Cardiac fibroblast (primary cell): ENCODE measurements at regions not wholly inside any gene's neighbourhood (a gene's known extent, or its start where the extent isn't known, plus 50 kb on each side); places are given as distances from the start of the nearest gene placed in this dataset.

ENCODE experiments used
- DNase-seq, 2 donors: peaks; one replicate each; pipeline versions ENCODE4 v3.0.0 to v3.0.0-alpha.2; 2010; ENCODE audit warnings: low read depth in 2 of 2
- H3K4me3 ChIP-seq, 2 donors: replicated peaks in 1 of 2; 1 replicate in 1 of 2; 2 replicates in 1 of 2; pipeline ENCODE4 v1.5.1; 2011; ENCODE audit warnings: low read depth in 2 of 2, low read length in 2 of 2, mild to moderate bottlenecking in 2 of 2, moderate library complexity in 1 of 2
- TF ChIP-seq, protein P1 (sequence below): IDR thresholded peaks from one replicate; pipeline ENCODE4 v1.5.1; 2011; ENCODE audit warnings: low read depth, mild to moderate bottlenecking, low read length, inconsistent platforms

DNA sequence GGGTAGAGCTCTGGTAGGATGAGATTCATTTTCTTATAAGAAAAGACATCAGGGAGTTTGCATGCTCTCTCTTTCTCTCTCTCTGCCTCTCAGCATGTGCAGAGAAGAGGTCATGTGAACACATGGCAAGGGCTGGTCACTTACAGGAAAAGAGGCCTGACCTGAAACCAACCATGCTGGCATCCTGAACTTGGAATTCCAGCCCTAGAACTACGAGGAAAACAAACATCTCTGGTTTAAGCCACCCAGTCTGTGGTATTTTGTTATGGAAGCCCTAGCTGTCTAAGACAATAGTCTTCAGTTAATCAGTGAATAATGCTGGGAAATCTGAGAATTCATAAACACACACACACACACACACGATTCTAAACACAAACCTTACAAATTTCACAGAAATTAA lies 1104.2 kb upstream of the LRRN3 start:
- TF ChIP-seq, protein P1, sequence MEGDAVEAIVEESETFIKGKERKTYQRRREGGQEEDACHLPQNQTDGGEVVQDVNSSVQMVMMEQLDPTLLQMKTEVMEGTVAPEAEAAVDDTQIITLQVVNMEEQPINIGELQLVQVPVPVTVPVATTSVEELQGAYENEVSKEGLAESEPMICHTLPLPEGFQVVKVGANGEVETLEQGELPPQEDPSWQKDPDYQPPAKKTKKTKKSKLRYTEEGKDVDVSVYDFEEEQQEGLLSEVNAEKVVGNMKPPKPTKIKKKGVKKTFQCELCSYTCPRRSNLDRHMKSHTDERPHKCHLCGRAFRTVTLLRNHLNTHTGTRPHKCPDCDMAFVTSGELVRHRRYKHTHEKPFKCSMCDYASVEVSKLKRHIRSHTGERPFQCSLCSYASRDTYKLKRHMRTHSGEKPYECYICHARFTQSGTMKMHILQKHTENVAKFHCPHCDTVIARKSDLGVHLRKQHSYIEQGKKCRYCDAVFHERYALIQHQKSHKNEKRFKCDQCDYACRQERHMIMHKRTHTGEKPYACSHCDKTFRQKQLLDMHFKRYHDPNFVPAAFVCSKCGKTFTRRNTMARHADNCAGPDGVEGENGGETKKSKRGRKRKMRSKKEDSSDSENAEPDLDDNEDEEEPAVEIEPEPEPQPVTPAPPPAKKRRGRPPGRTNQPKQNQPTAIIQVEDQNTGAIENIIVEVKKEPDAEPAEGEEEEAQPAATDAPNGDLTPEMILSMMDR, result no peak
- DNase-seq, result no peak
- no peak overlapping the region for H3K4me3 ChIP-seq

DNA sequence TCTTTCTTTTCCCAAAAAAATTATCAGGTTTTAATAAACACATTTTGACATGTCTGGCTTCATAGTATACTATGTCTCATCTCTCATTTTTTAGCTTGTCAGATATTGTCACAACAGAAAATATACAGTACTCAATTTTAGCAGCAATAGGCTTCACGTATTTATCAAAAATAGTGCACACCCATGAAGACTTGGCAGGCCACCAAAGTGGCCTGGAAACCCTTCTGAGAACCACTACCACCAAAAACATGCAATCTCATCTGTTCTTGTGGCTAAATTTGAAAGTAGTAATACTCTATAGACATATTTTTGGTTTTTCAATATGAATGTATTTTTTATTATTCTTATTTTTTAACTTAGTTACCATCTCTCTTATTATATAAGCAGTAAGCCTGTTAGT lies 1094.5 kb upstream of the LRRN3 start:
- TF ChIP-seq, protein P1, result no peak
- H3K4me3 ChIP-seq, result no peak overlapping the region
- DNase-seq, result no peak

DNA sequence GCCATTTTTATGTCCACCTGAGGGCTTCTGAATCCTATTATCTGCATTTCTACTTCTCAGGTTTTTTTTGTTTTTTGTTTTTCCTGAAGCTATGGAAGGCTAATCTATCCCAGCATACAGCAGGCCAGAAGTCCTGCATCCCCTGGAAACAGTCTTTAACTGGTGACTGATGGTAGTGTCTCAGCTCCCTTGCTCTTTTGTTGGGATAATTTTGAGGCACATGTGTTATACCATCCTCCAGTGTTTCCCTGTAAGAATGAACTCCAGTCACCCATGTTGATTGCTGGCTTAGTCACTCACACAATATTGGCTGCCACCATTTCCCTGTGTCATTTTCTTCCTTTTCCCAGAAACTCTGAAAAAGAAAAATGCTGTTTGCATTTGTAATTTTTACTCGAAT lies 1094.0 kb upstream of the LRRN3 start:
- no peak overlapping the region for H3K4me3 ChIP-seq
- TF ChIP-seq, protein P1, result no peak
- DNase-seq, result no peak

DNA sequence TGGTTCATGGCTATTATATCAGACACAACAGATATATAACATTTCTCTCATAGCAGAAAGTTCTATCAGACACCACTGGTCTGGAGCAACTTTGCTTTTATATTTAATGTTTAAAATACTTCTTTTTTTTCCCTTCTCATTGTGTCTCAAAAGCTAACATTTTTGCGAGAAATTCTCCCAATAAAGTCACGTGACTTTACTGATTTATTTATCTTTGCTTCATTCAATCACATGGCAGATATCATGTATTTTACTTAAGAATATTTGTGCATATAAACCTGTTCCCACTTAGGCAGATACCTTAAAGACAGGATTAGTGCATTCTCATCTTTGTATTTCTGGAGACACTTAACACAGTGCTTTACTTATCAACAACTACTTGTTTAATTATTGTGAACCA lies 1093.1 kb upstream of the LRRN3 start:
- TF ChIP-seq, protein P1, result no peak
- DNase-seq, result no peak
- H3K4me3 ChIP-seq, result no peak overlapping the region

DNA sequence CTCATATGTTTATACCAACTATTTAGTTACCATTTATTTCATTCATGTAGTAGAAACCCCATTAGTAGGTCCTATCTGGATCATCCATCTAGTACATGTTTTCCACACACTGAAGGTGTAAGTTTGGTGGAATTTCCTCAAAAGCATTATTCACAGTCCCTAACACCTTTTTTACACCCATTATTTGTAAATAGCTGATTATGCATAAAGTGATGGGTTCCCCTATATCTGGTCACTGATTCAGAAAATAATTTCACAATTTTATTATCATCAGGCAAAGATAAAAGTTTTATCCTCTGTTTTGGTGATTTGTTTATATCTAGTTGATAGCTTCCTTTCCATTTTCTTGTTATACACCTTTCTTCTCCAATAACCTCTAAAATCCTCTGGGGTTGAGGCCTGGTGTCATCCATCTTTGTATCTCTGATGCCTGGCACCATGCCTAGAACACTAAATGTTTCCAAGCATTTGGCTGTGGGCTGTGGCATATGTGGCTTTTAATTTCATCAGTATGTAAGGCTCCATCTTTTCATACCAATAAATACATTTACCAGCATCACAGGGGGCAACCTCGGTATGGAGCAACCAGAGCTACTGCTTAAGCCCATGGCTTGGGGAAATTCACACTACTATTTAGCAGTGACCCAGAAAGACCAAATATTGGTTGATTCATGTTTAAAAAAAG lies 1089.5 kb upstream of the LRRN3 start:
- no peak for DNase-seq
- H3K4me3 ChIP-seq, result no peak overlapping the region
- TF ChIP-seq, protein P1, result no peak

DNA sequence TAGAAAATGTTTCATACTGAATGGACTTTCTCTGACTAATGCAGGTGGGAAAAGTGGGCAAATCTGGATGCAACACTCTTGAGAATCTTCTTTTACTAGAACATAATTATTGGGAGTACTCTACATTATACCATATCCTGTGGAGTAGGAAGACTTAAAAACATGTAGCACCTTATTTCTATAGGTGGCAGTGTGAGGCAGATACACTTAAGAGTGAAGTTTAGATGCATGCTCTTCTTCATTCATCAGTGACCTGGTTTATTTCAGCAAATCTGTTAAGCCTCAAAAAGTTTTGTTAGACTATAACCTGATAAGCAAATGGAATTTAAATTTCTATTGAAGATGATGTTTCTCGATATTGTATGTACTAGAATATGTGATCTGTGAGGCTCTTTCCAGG lies 1087.1 kb upstream of the LRRN3 start:
- TF ChIP-seq, protein P1, result no peak
- no peak for DNase-seq
- no peak overlapping the region for H3K4me3 ChIP-seq

DNA sequence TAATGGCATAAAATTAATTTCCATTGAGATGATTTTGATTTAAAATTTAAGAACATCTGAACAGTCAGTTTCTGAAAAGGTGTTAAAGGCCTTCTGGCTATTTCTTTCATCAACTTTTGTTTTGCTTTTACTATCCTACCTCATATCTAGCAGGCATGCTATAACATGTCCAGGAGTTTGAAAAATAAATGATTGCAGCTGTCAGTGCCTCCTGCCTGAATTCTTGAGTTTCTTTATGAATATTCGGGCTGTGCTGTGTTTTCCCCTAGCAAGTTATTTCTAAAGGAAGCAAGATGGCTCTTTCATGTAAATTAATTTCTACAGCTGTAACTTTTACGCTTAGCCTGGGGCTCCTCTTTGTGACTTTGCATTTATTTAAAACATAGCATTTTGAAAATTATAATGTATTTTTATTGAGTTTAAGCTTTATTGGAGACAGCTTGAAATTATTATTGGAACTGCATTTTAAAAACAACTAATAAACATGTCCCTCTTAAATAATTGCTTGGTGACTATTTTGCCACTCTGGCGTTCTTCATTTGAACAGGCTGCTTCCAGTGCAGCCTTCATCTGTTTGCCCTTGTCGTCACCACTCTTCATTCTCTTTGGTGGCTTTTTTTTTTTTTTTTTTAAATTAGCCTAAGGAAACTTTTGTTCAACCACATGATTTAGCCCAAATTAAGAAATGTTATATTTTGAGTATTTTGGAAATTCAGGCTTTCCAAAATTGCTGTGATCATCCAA lies 1083.4 kb upstream of the LRRN3 start:
- DNase-seq, result no peak
- no peak overlapping the region for H3K4me3 ChIP-seq
- TF ChIP-seq, protein P1, result no peak
